ENCODE measurements at regions not wholly inside any gene's neighbourhood (a gene's known extent, or its start where the extent isn't known, plus 50 kb on each side); places are given as distances from the start of the nearest gene placed in this dataset.

- no peak overlapping the region for H3K27ac ChIP-seq (ENCODE audit: low read depth in 1 of 2, low read length in 2 of 2)
- H3K36me3 ChIP-seq (ENCODE audit: insufficient read depth, low read length), result no peaks in the 10 kb centered on the region
- Mint-ChIP-seq H3K36me3 (ENCODE audit: low read depth) (no peaks in the 10 kb centered on the region), H3K4me1 (ENCODE audit: low read depth) (no peaks in the 10 kb centered on the region), H3K27ac (no peak overlapping the region), H3K4me3 (no peak overlapping the region), H3K27me3 (no peaks in the 10 kb centered on the region), H3K9me3 (no peaks in the 10 kb centered on the region)
- ChIA-PET CTCF (no interaction called here), POLR2A (no interaction called here)
- no peak for DNase-seq
- H3K27me3 ChIP-seq (ENCODE audit: control insufficient read depth in 1 of 2, insufficient read depth in 2 of 2, low read length in 2 of 2), result peaks cover 0 to 2% of the 10 kb centered on the region in 2 experiments
- peaks cover 0 to 2% of the 10 kb centered on the region in 2 experiments for H3K9me3 ChIP-seq (ENCODE audit: control insufficient read depth in 1 of 2, insufficient read depth in 1 of 2, low read length in 2 of 2)
- H3K4me1 ChIP-seq (ENCODE audit: insufficient read depth, low read length), result no peaks in the 10 kb centered on the region
- TF ChIP-seq, protein P1, sequence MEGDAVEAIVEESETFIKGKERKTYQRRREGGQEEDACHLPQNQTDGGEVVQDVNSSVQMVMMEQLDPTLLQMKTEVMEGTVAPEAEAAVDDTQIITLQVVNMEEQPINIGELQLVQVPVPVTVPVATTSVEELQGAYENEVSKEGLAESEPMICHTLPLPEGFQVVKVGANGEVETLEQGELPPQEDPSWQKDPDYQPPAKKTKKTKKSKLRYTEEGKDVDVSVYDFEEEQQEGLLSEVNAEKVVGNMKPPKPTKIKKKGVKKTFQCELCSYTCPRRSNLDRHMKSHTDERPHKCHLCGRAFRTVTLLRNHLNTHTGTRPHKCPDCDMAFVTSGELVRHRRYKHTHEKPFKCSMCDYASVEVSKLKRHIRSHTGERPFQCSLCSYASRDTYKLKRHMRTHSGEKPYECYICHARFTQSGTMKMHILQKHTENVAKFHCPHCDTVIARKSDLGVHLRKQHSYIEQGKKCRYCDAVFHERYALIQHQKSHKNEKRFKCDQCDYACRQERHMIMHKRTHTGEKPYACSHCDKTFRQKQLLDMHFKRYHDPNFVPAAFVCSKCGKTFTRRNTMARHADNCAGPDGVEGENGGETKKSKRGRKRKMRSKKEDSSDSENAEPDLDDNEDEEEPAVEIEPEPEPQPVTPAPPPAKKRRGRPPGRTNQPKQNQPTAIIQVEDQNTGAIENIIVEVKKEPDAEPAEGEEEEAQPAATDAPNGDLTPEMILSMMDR (IDR thresholded peaks at IDR 0.05), result no peak
- no peak overlapping the region for H3K4me3 ChIP-seq (ENCODE audit: low read length)
- intact Hi-C loops (cut with DNase I, micrococcal nuclease), result no loop called here
- ATAC-seq (ENCODE audit: poor library complexity), result no peak
These were observed 267.6 kb upstream of the SFSWAP start for GRCh38 chr12:131443019-131444000.

DNA sequence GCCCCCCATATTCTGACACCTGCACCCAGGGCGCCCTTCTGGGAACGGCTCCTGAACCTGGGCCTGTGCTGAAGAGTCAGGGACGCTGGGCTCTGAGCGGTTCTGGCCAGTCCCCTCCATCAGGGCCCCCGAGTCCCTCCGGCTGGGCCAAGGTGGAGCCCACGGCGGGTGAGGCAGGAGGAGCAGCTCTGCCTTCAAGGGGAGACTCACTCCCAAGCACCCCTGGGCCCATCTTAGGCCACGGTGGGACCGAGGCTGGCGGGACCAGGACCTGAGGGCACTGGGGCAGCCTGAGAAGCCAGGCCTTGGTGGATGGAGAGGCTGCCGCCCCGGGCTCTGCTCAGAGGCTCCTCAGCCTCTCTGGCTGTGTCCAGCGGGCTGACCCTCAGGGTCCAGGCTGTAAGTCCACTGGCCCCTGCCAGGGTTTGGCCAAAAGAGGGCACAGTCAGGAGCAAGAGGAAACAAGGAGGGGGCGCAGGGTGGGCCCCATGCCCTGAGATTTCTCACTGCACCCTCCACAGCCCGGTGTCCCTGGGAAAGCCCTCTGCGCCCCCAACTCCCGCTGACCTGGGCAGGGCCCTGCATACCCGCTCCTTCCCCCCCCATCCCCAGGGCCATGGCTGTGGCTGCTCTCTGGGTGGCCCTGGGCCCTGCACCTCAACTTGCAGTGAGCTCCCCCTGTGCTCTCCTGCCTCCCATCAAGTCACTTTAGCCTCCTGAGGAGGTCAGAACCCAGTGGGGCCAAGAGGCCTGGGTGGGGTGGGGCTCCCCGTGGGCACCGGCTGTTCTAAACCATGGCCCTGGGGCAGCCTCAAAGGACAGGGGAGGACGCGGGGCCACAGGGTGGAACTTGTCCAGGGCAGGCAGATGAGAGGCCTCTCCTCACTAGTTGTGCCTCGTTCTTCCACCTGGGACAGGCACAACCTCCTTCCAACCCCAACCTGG is 266.4 kb upstream of the SFSWAP start:
- Histone ChIP-seq H3K4me1 (ENCODE audit: insufficient read depth, low read length) (no peaks in the 10 kb centered on the region), H3K4me3 (ENCODE audit: low read length) (no peak overlapping the region), H3K9me3 (ENCODE audit: control insufficient read depth in 1 of 2, insufficient read depth in 1 of 2, low read length in 2 of 2) (peaks cover 0 to 6% of the 10 kb centered on the region in 2 experiments), H3K27me3 (ENCODE audit: control insufficient read depth in 1 of 2, insufficient read depth in 2 of 2, low read length in 2 of 2) (no peaks in the 10 kb centered on the region), H3K36me3 (ENCODE audit: insufficient read depth, low read length) (no peaks in the 10 kb centered on the region), H3K27ac (ENCODE audit: low read depth in 1 of 2, low read length in 2 of 2) (no peak overlapping the region)
- TF ChIP-seq, protein P1 (IDR thresholded peaks at IDR 0.05), result no peak
- no peak for DNase-seq
- Mint-ChIP-seq H3K36me3 (ENCODE audit: low read depth) (no peaks in the 10 kb centered on the region), H3K4me3 (no peak overlapping the region), H3K9me3 (no peaks in the 10 kb centered on the region), H3K27ac (no peak overlapping the region), H3K27me3 (no peaks in the 10 kb centered on the region), H3K4me1 (ENCODE audit: low read depth) (no peaks in the 10 kb centered on the region)
- ChIA-PET CTCF (no interaction called here), POLR2A (no interaction called here)
- no peak for ATAC-seq (ENCODE audit: poor library complexity)
- intact Hi-C loops (cut with DNase I, micrococcal nuclease), result no loop called here

DNA sequence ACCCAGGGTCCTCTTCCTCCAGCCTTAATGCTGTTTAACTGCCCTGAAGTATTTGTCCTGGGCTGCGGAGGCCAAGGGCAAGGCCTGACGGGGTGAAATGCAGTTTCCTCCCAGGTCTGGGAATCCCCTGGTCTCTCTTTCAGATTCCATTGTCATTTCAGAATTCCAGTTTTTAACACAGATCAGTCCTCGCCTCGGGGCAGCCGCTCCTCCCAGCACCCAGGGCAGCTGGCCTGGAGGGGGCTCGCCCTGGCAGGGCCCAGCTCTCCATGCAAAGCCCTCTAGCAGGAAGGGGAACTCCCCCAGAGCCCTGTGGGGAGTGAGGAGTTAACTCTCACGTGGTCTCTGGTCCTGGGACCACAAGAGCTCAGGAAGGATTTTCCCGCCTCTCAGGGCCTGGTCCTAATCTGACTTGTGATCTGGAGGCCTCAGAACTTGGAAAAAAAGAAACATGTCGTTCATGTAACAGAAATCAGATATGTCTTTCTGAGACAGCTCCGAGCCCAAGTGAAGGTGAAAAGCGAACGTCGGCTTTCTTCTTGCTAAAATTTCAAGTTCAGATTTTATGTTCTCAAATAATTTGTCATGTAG is 265.6 kb upstream of the SFSWAP start:
- CTCF ChIA-PET, result no interaction called here
- no peak for DNase-seq

More for the DNA sequence above, 265.6 kb upstream of the SFSWAP start:
- ATAC-seq (ENCODE audit: poor library complexity), result no peak
- Histone ChIP-seq H3K9me3 (ENCODE audit: control insufficient read depth in 1 of 2, insufficient read depth in 1 of 2, low read length in 2 of 2) (peaks cover 0 to 6% of the 10 kb centered on the region in 2 experiments), H3K4me3 (ENCODE audit: low read length) (no peak overlapping the region), H3K27ac (ENCODE audit: low read depth in 1 of 2, low read length in 2 of 2) (no peak overlapping the region), H3K4me1 (ENCODE audit: insufficient read depth, low read length) (no peaks in the 10 kb centered on the region), H3K36me3 (ENCODE audit: insufficient read depth, low read length) (no peaks in the 10 kb centered on the region), H3K27me3 (ENCODE audit: control insufficient read depth in 1 of 2, insufficient read depth in 2 of 2, low read length in 2 of 2) (no peaks in the 10 kb centered on the region)
- intact Hi-C loops (cut with DNase I, micrococcal nuclease), result no loop called here
- no peaks in the 10 kb centered on the region for H3K36me3 Mint-ChIP-seq (ENCODE audit: low read depth)
- TF ChIP-seq, protein P1 (IDR thresholded peaks at IDR 0.05), result no peak
- POLR2A ChIA-PET, result no interaction called here
- no peak overlapping the region for H3K4me3 Mint-ChIP-seq
- no peaks in the 10 kb centered on the region for H3K4me1 Mint-ChIP-seq (ENCODE audit: low read depth)
- no peak overlapping the region for H3K27ac Mint-ChIP-seq
- H3K27me3 Mint-ChIP-seq, result no peaks in the 10 kb centered on the region
- H3K9me3 Mint-ChIP-seq, result peaks cover under 1% of the 10 kb centered on the region
